ENCODE measurements at regions not wholly inside any gene's neighbourhood (a gene's known extent, or its start where the extent isn't known, plus 50 kb on each side); places are given as distances from the start of the nearest gene placed in this dataset.

GRCh38 chr1:187236676-187237075 lies 407.9 kb downstream of the PLA2G4A start:
- DNase-seq (ENCODE audit: low spot score), result no peak

- DNase-seq (ENCODE audit: low spot score), result no peak
These were observed 408.8 kb downstream of the PLA2G4A start for GRCh38 chr1:187237542-187237941.

GRCh38 chr1:187241971-187242370 lies 413.2 kb downstream of the PLA2G4A start:
- no peak for DNase-seq (ENCODE audit: low spot score)

- no peak for DNase-seq (ENCODE audit: low spot score)
These were observed 415.9 kb downstream of the PLA2G4A start for GRCh38 chr1:187244623-187245022.

GRCh38 chr1:187245201-187245600 lies 416.5 kb downstream of the PLA2G4A start:
- no peak for DNase-seq (ENCODE audit: low spot score)

GRCh38 chr1:187249196-187249595 lies 420.4 kb downstream of the PLA2G4A start:
- DNase-seq (ENCODE audit: low spot score), result no peak

GRCh38 chr1:187252923-187253322 lies 424.2 kb downstream of the PLA2G4A start:
- no peak for DNase-seq (ENCODE audit: low spot score)

- DNase-seq (ENCODE audit: low spot score), result no peak
These were observed 428.7 kb downstream of the PLA2G4A start for GRCh38 chr1:187257476-187257875.

GRCh38 chr1:187261637-187262036 lies 432.9 kb downstream of the PLA2G4A start:
- no peak for DNase-seq (ENCODE audit: low spot score)

- no peak for DNase-seq (ENCODE audit: low spot score)
These were observed 434.0 kb downstream of the PLA2G4A start for GRCh38 chr1:187262731-187263130.

- no peak for DNase-seq (ENCODE audit: low spot score)
These were observed 436.4 kb downstream of the PLA2G4A start for GRCh38 chr1:187264995-187265602.

- DNase-seq (ENCODE audit: low spot score), result no peak
These were observed 437.3 kb downstream of the PLA2G4A start for GRCh38 chr1:187266051-187266450.

- DNase-seq (ENCODE audit: low spot score), result no peak
These were observed 439.1 kb downstream of the PLA2G4A start for GRCh38 chr1:187267827-187268226.

- no peak for DNase-seq (ENCODE audit: low spot score)
These were observed 441.5 kb downstream of the PLA2G4A start for GRCh38 chr1:187270256-187270655.

- no peak for DNase-seq (ENCODE audit: low spot score)
These were observed 446.6 kb downstream of the PLA2G4A start for GRCh38 chr1:187275346-187275745.

GRCh38 chr1:187275985-187276575 lies 447.3 kb downstream of the PLA2G4A start:
- DNase-seq (ENCODE audit: low spot score), result no peak

- no peak for DNase-seq (ENCODE audit: low spot score)
These were observed 447.9 kb downstream of the PLA2G4A start for GRCh38 chr1:187276677-187277076.

- no peak for DNase-seq (ENCODE audit: low spot score)
These were observed 451.3 kb downstream of the PLA2G4A start for GRCh38 chr1:187280031-187280430.

GRCh38 chr1:187281085-187281484 lies 452.3 kb downstream of the PLA2G4A start:
- DNase-seq (ENCODE audit: low spot score), result no peak

GRCh38 chr1:187283984-187284383 lies 455.2 kb downstream of the PLA2G4A start:
- no peak for DNase-seq (ENCODE audit: low spot score)

GRCh38 chr1:187294421-187295201 lies 465.9 kb downstream of the PLA2G4A start:
- no peak for DNase-seq (ENCODE audit: low spot score)

GRCh38 chr1:187300081-187300480 lies 471.3 kb downstream of the PLA2G4A start:
- no peak for DNase-seq (ENCODE audit: low spot score)

GRCh38 chr1:187306710-187307415 lies 478.1 kb downstream of the PLA2G4A start:
- DNase-seq (ENCODE audit: low spot score), result no peak
